ENCODE measurements at regions not wholly inside any gene's neighbourhood (a gene's known extent, or its start where the extent isn't known, plus 50 kb on each side); places are given as distances from the start of the nearest gene placed in this dataset.

- TF ChIP-seq MYC (IDR thresholded peaks at IDR 0.05; ENCODE audit: low read depth, low read length) (no peak), POLR2A (IDR thresholded peaks at IDR 0.05; ENCODE audit: extremely low read depth, insufficient read length) (no peak)
- TF ChIP-seq, protein P1, sequence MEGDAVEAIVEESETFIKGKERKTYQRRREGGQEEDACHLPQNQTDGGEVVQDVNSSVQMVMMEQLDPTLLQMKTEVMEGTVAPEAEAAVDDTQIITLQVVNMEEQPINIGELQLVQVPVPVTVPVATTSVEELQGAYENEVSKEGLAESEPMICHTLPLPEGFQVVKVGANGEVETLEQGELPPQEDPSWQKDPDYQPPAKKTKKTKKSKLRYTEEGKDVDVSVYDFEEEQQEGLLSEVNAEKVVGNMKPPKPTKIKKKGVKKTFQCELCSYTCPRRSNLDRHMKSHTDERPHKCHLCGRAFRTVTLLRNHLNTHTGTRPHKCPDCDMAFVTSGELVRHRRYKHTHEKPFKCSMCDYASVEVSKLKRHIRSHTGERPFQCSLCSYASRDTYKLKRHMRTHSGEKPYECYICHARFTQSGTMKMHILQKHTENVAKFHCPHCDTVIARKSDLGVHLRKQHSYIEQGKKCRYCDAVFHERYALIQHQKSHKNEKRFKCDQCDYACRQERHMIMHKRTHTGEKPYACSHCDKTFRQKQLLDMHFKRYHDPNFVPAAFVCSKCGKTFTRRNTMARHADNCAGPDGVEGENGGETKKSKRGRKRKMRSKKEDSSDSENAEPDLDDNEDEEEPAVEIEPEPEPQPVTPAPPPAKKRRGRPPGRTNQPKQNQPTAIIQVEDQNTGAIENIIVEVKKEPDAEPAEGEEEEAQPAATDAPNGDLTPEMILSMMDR (IDR thresholded peaks at IDR 0.05; ENCODE audit: low read depth, low read length): no peak
- TF ChIP-seq, protein P2, sequence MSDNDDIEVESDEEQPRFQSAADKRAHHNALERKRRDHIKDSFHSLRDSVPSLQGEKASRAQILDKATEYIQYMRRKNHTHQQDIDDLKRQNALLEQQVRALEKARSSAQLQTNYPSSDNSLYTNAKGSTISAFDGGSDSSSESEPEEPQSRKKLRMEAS (IDR thresholded peaks at IDR 0.05; ENCODE audit: low read depth, low read length): no peak
Measured at GRCh38 chr13:104769545-104769944, 1703.3 kb upstream of the SLC10A2 start.

Data from NB4 (cell line).